Activated T-cell treated with anti-CD3 and anti-CD28 coated beads, Interleukin-2, amount 50 U/mL, for 48 hours (primary cell): ENCODE measurements at regions not wholly inside any gene's neighbourhood (a gene's known extent, or its start where the extent isn't known, plus 50 kb on each side); places are given as distances from the start of the nearest gene placed in this dataset.
"Not testable (repeated sequence)": the region's sequence is repeated elsewhere in the genome, so short reads cannot be mapped to it uniquely, and the experiment has no call there.

Source experiments
- DNase-seq, 2 experiments: peaks; one replicate each; pipeline ENCODE4 v3.0.0-alpha.2; 2020

GRCh38 chr12:34198924-34199323 lies 176.6 kb downstream of the ALG10 start:
- DNase-seq = no peak

GRCh38 chr12:34203866-34204620 lies 181.7 kb downstream of the ALG10 start:
- DNase-seq = no peak

- DNase-seq = no peak
Observed at GRCh38 chr12:34204830-34205285, 182.6 kb downstream of the ALG10 start.

- no peak for DNase-seq
Observed at GRCh38 chr12:34205401-34205800, 183.1 kb downstream of the ALG10 start.

- DNase-seq = no peak
Observed at GRCh38 chr12:34206061-34206785, 183.9 kb downstream of the ALG10 start.

- no peak for DNase-seq
Observed at GRCh38 chr12:34207858-34208257, 185.6 kb downstream of the ALG10 start.

GRCh38 chr12:34208331-34209258 lies 186.3 kb downstream of the ALG10 start:
- no peak for DNase-seq

- DNase-seq = no peak
Observed at GRCh38 chr12:34209259-34209835, 187.1 kb downstream of the ALG10 start.

- no peak for DNase-seq
Observed at GRCh38 chr12:34210183-34210582, 187.9 kb downstream of the ALG10 start.

GRCh38 chr12:34210689-34211530 lies 188.6 kb downstream of the ALG10 start:
- DNase-seq = no peak

GRCh38 chr12:34212651-34213050 lies 190.4 kb downstream of the ALG10 start:
- DNase-seq = no peak

- DNase-seq = no peak
Observed at GRCh38 chr12:34214011-34214410, 191.7 kb downstream of the ALG10 start.

- no peak for DNase-seq
Observed at GRCh38 chr12:34215213-34215892, 193.1 kb downstream of the ALG10 start.

GRCh38 chr12:34215893-34216285 lies 193.6 kb downstream of the ALG10 start:
- no peak for DNase-seq

- DNase-seq = no peak
Observed at GRCh38 chr12:34217660-34218059, 195.4 kb downstream of the ALG10 start.

GRCh38 chr12:34218193-34219045 lies 196.1 kb downstream of the ALG10 start:
- DNase-seq = peak; percentile 72 to 75

GRCh38 chr12:34219046-34219770 lies 196.9 kb downstream of the ALG10 start:
- peak in 1 of 2 experiments; percentile 35 for DNase-seq

- not testable (repeated sequence) for DNase-seq
Observed at GRCh38 chr12:34220079-34220478, 197.8 kb downstream of the ALG10 start.

- no peak for DNase-seq
Observed at GRCh38 chr12:34223640-34224039, 201.3 kb downstream of the ALG10 start.
